HG02870 (cell line): ENCODE measurements at regions not wholly inside any gene's neighbourhood (a gene's known extent, or its start where the extent isn't known, plus 50 kb on each side); places are given as distances from the start of the nearest gene placed in this dataset.

Source experiments
- ATAC-seq: cut with Tn5 transposase; IDR thresholded peaks from one replicate; pipeline ENCODE4 v1.9.1; 2021; ENCODE audit warnings: mild to moderate bottlenecking, moderate library complexity; ENCODE audit not compliant: unreplicated experiment

GRCh38 chr4:163948920-163949455 lies 454.5 kb downstream of the TMA16 start:
- no peak for ATAC-seq

DNA sequence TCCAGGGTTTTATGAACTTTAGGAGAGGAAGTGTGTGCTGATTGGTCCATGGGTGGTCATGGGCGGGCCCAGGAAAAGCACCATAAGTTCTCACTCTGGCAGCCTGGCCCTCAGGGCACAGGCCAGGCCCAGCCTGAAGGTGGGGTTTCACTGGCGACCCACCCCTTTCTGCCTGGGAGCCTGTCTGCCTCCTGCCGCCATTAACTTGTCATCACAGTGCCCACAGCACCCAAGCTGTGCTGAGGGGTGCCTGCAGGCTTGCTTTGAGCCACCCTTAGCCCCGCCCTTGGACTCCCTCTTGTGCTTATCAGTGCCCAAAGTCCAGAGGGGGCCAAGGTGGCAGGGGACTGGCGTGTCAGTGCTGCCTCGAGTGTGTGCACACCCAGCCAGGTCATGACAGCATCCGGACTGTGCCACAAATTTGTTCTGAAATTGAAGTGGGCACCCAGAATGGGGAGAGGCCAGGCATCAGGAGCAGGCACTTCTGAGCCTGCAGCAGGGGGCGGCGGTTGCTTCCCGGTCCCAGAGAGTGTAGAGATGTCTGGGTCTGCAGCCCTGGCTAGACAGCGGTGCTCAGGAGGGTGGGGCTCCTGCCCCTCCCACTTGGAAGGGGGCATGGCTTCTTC lies 455.6 kb downstream of the TMA16 start:
- ATAC-seq, result no peak

DNA sequence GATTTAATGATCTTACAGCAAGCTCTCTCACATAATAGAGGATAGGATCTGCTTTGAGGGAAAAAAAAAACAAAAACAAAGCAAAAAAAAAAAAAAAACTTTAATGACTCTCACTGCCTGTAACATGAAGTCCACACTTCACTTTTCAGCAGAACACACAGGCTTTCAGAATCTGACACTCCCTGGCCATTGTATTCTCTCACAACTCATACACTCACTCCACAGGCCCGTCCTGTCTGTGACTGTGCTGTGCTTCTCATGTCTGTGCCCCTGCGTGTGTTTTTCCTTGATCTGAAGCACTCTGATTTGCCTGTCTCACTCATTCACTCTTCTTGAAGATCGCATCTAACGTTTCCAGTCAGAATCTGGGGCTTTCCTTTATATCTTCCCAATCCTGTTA lies 460.8 kb downstream of the TMA16 start:
- no peak for ATAC-seq

- no peak for ATAC-seq
Observed at GRCh38 chr4:163958751-163959150, 464.3 kb downstream of the TMA16 start.

- no peak for ATAC-seq
Observed at GRCh38 chr4:163959932-163960331, 465.4 kb downstream of the TMA16 start.

GRCh38 chr4:163966612-163967011 lies 472.1 kb downstream of the TMA16 start:
- ATAC-seq, result no peak

- ATAC-seq, result peak; percentile 81
Observed at GRCh38 chr4:163967263-163967662, 472.8 kb downstream of the TMA16 start.

GRCh38 chr4:163967710-163968109 lies 473.2 kb downstream of the TMA16 start:
- ATAC-seq, result peak; percentile 12

DNA sequence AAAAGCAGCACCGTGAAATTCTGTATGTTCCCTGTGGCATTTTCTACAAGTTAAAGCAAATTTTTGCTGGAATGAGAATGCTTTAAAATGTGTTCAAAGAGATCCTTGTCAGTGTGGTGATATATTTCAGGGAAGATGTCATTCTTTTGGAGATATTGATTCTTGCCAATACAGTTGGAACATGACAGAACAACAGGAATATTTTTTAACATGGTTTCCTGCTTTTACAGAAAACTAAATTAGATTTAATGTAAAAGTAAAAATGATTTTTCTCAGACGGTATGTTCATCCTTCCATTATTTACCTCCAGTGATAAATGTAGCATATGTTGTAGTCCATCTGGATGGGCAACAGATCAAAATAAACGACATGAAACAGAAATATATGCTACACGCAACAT lies 474.8 kb downstream of the TMA16 start:
- no peak for ATAC-seq

GRCh38 chr4:163976588-163976987 lies 482.1 kb downstream of the TMA16 start:
- ATAC-seq, result no peak

- no peak for ATAC-seq
Observed at GRCh38 chr4:163988391-163988790, 493.9 kb downstream of the TMA16 start.

DNA sequence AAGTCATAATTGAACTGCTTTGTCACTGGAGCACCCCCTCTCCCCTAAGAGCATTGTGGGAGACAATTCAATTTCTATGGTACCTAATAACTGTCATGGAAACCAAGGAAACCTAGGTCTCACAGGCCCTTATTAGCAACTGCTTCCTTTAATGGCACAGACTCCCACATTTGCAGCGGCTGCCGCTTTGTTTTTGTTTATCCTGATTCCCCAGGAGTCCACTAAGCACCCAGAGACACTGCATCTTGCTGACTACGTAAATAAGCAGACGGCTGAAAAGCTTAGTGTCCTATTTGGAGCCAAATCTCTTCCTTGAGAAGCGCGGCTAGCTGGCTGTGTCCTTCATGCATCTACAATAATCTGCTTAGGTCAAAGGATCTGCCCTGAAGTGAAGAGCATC lies 494.4 kb downstream of the TMA16 start:
- no peak for ATAC-seq

GRCh38 chr4:163991298-163991865 lies 496.9 kb downstream of the TMA16 start:
- no peak for ATAC-seq

DNA sequence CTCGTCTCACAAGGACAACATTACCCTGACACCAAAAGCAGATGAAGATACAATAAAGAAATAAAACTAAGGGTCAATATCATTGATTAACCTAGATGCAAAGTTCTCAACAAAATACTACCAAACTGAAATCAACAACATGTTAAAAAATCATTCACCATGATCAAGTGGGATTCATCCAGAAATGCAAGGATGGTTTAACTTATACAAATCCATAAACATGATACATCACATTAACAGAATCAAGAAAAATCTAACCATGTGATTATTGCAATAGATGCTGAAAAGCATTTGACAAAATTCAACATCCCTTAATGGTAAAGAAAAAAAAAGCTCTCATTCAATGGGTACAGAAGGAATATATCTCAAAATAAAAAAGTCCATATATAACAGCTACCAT lies 514.9 kb downstream of the TMA16 start:
- no peak for ATAC-seq

DNA sequence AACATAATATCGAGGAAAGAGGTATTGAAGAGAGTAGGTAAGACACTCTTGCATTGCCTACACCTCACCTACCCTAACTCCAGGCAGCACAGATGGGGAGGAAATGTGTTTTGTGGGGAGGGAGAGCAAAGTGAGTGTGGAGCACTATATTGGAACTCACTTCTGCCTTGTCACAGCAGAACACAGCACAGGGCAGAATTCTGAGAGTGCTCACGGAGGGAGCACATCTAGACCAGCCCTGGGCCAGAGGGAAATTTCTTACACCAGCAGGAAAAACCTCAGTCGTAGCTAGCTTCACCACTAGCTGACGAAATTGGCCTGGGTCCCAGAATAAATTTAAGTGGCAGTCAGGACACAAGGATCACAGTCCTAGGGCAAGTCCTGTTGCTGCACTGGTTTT lies 517.3 kb downstream of the TMA16 start:
- no peak for ATAC-seq

DNA sequence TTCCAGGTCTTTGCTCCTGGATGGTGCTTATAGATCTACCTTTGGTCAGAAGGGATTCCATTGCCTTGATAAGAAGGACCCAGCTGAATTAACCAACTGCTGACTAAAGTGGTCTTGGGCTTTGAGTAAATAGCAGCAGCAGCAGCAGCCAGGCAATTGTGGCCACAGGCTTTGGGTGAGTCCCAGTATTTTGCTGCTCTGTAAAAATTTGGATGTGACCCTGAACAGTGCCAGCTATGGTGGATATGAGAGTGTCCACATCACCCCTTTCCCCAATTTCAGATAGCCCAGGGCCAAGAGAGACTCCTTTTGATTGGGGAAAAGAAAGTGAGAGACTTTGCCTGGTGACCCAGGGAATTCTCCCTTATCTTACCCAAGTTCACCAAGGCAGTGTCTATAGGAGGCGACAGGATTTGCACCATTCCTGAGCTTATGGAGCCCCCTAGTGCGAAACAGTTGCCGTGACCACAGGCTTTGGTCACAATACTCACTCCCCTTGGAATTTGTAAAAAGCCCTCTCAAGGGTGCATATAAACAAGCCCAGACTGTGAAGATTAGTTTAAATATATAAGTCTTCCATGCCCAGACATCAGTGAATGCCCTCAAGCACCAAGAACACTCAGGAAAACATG lies 518.0 kb downstream of the TMA16 start:
- ATAC-seq, result no peak

- no peak for ATAC-seq
Observed at GRCh38 chr4:164021947-164022346, 527.5 kb downstream of the TMA16 start.

- no peak for ATAC-seq
Observed at GRCh38 chr4:164023214-164023613, 528.7 kb downstream of the TMA16 start.

- peak; percentile 78 for ATAC-seq
Observed at GRCh38 chr4:164027805-164028204, 533.3 kb downstream of the TMA16 start.

DNA sequence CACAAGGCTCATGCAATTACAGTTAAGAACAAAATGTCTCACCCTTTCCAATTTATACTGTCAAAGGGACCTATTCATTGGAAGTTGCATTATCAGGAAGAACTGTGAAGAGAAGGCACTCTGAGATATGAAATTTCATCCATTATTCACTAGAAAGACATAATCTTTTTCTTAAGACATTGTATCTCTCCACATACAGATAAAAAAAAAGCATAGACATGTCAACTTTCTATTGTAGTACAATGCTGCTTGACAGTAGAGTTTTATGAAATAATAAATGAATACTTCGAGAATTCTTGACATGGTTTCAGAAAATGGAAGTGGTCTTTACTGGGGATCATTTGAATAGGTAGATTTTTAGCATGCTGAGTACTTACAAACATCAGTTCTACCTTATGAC lies 545.0 kb downstream of the TMA16 start:
- ATAC-seq, result no peak

- no peak for ATAC-seq
Observed at GRCh38 chr4:164056426-164057142, 562.1 kb downstream of the TMA16 start.
